SK-N-SH (cell line): ENCODE measurements at regions not wholly inside any gene's neighbourhood (a gene's known extent, or its start where the extent isn't known, plus 50 kb on each side); places are given as distances from the start of the nearest gene placed in this dataset.

Experiments used
- CTCF ChIA-PET: fragments of 300-600, 350-600 bp; formaldehyde crosslinking; extraction: SDS; loops from one replicate; lab custom pipeline; 2021; lab: Yijun Ruan, JAX
- POLR2A ChIA-PET: fragments of 350-600 bp; sonication (Branson Sonifier 250); formaldehyde crosslinking; extraction: SDS; loops from one replicate; lab custom pipeline; 2020; ENCODE audit warnings: antibody characterized with exemption, inconsistent platforms; lab: Yijun Ruan, JAX
- DNase-seq: peaks from one replicate; pipeline ENCODE4 v3.0.0; 2012
- H2AFZ ChIP-seq: fragments of 200-600 bp; sonication (generic); 2 replicates; pipeline ENCODE4 v1.8.1; 2016; ENCODE audit warnings: antibody characterized with exemption, mild to moderate bottlenecking, low read depth
- H3F3A ChIP-seq: fragments of 200-600 bp; sonication (generic); replicated peaks from 2 replicates; pipeline ENCODE3; 2016; ENCODE audit warnings: antibody characterized with exemption, mild to moderate bottlenecking; ENCODE audit not compliant: insufficient read depth
- H3K27ac ChIP-seq, 2 experiments: fragments of 200-500 bp in 1 of 2; fragments of 200-600 bp in 1 of 2; sonication (Bioruptor generic) in 1 of 2; sonication (generic), shearing (Covaris generic) in 1 of 2; 2 replicates each; pipeline versions ENCODE4 v1.5.1 to v1.6.1; 2014 to 2016; ENCODE audit warnings: low read depth in 2 of 2, inconsistent platforms in 1 of 2, low read length in 1 of 2, mild to moderate bottlenecking in 1 of 2, mixed read lengths in 1 of 2
- H3K27me3 ChIP-seq: fragments of 200-600 bp; sonication (generic), shearing (Covaris generic); 2 replicates; pipeline ENCODE4 v1.6.1; 2016; ENCODE audit warnings: mixed run types; ENCODE audit not compliant: insufficient read depth
- H3K36me3 ChIP-seq, 2 experiments: fragments of 200-500 bp in 1 of 2; fragments of 200-600 bp in 1 of 2; sonication (Bioruptor generic) in 1 of 2; sonication (generic) in 1 of 2; replicated peaks in 1 of 2; 2 replicates each; pipeline versions ENCODE3 to v1.5.1; 2014 to 2016; ENCODE audit warnings: low read length in 1 of 2, mild to moderate bottlenecking in 1 of 2; ENCODE audit not compliant: insufficient read depth in 2 of 2, control insufficient read depth in 1 of 2
- H3K4me1 ChIP-seq, 2 experiments: fragments of 200-500 bp in 1 of 2; fragments of 200-600 bp in 1 of 2; sonication (Bioruptor generic) in 1 of 2; sonication (generic), shearing (Covaris generic) in 1 of 2; 2 replicates each; pipeline versions ENCODE4 v1.5.1 to v1.6.1; 2014 to 2016; ENCODE audit warnings: low read depth in 1 of 2, low read length in 1 of 2, mixed run types in 1 of 2; ENCODE audit not compliant: insufficient read depth in 2 of 2, control insufficient read depth in 1 of 2
- H3K4me2 ChIP-seq: fragments of 200-600 bp; sonication (generic), shearing (Covaris generic); 2 replicates; pipeline ENCODE4 v1.6.1; 2017; ENCODE audit warnings: mixed run types
- H3K4me3 ChIP-seq, 2 experiments: fragments of 200-500 bp in 1 of 2; fragments of 200-600 bp in 1 of 2; sonication (Bioruptor generic) in 1 of 2; sonication (generic), shearing (Covaris generic) in 1 of 2; 2 replicates each; pipeline versions ENCODE4 v1.5.1 to v1.8.1; 2014 to 2016; ENCODE audit warnings: low read depth in 2 of 2, inconsistent platforms in 1 of 2, low read length in 1 of 2, mild to moderate bottlenecking in 1 of 2, mixed read lengths in 1 of 2, moderate library complexity in 1 of 2
- H3K79me2 ChIP-seq: fragments of 200-600 bp; sonication (generic); 2 replicates; pipeline ENCODE4 v1.8.1; 2017; ENCODE audit warnings: mild to moderate bottlenecking; ENCODE audit not compliant: insufficient read depth
- H3K9ac ChIP-seq: fragments of 200-600 bp; sonication (generic); 2 replicates; pipeline ENCODE4 v1.6.1; 2017; ENCODE audit warnings: mixed run types
- H3K9me2 ChIP-seq: fragments of 200-600 bp; sonication (generic); 2 replicates; pipeline ENCODE4 v1.6.1; 2017; ENCODE audit warnings: mixed run types
- H3K9me3 ChIP-seq: fragments of 200-600 bp; sonication (generic); 2 replicates; pipeline ENCODE4 v1.6.1; 2017; ENCODE audit warnings: mixed run types, mild to moderate bottlenecking, moderate library complexity
- H4K20me1 ChIP-seq: fragments of 200-600 bp; sonication (generic); 2 replicates; pipeline ENCODE4 v1.6.1; 2017; ENCODE audit warnings: mild to moderate bottlenecking, mixed run types; ENCODE audit not compliant: insufficient read depth
- CHD2 ChIP-seq: fragments of 150-350 bp; IDR thresholded peaks from 2 replicates; pipeline ENCODE4 v1.6.1; 2018; ENCODE audit warnings: low read length; ENCODE audit not compliant: partially characterized antibody
- EP300 ChIP-seq, 2 experiments: IDR thresholded peaks; 2 replicates each; pipeline versions ENCODE4 v1.4.0 to v1.6.1; 2012; ENCODE audit warnings: borderline replicate concordance in 1 of 2, low read depth in 1 of 2, low read length in 1 of 2
- FOXJ3 ChIP-seq: sonication (generic); formaldehyde crosslinking; IDR thresholded peaks from 2 replicates; pipeline ENCODE4 v1.5.1; 2020; ENCODE audit warnings: mild to moderate bottlenecking, missing genetic modification reagents
- FOXM1 ChIP-seq: IDR thresholded peaks from 2 replicates; pipeline ENCODE4 v1.4.0; 2012; ENCODE audit warnings: low read depth, mild to moderate bottlenecking
- GABPA ChIP-seq: IDR thresholded peaks from 2 replicates; pipeline ENCODE4 v1.4.0; 2012; ENCODE audit warnings: low read depth, mild to moderate bottlenecking
- GATA2 ChIP-seq: sonication (generic); formaldehyde crosslinking; IDR thresholded peaks from 2 replicates; pipeline ENCODE4 v1.5.0; 2020; ENCODE audit warnings: mild to moderate bottlenecking, missing genetic modification reagents
- IRF3 ChIP-seq: fragments of 150-350 bp; IDR thresholded peaks from 2 replicates; pipeline ENCODE4 v1.6.1; 2016; ENCODE audit warnings: mild to moderate bottlenecking, low read depth, low read length
- MAX ChIP-seq: IDR thresholded peaks from 2 replicates; pipeline ENCODE4 v1.4.0; 2012; ENCODE audit warnings: low read depth
- MEF2A ChIP-seq: IDR thresholded peaks from 2 replicates; pipeline ENCODE4 v1.4.0; 2012; ENCODE audit warnings: low read depth, borderline replicate concordance
- NFIC ChIP-seq: IDR thresholded peaks from 2 replicates; pipeline ENCODE4 v1.4.0; 2012; ENCODE audit warnings: borderline replicate concordance
- PBX3 ChIP-seq: IDR thresholded peaks from 2 replicates; pipeline ENCODE4; 2012
- POLR2AphosphoS5 ChIP-seq: IDR thresholded peaks from 2 replicates; pipeline ENCODE4 v1.6.1; 2012; ENCODE audit warnings: low read depth, low read length
- SIN3A ChIP-seq: IDR thresholded peaks from 2 replicates; pipeline ENCODE4 v1.6.1; 2012; ENCODE audit warnings: low read depth, mild to moderate bottlenecking, low read length, moderate library complexity, borderline replicate concordance
- TCF12 ChIP-seq: IDR thresholded peaks from 2 replicates; pipeline ENCODE4 v1.4.0; 2012
- USF1 ChIP-seq: IDR thresholded peaks from 2 replicates; pipeline ENCODE4 v1.4.0; 2012; ENCODE audit warnings: low read depth, borderline replicate concordance
- YY1 ChIP-seq: IDR thresholded peaks from 2 replicates; pipeline ENCODE4 v1.4.0; 2012; ENCODE audit warnings: low read depth, mild to moderate bottlenecking
- WGBS: methylation state at CpG from one replicate; pipeline ENCODE4 v1.1.6; 2017; ENCODE audit warnings: low lambda C conversion rate; 5-methylcytosine and 5-hydroxymethylcytosine counted together
- TF ChIP-seq, protein P1 (sequence below): IDR thresholded peaks from 2 replicates; pipeline ENCODE4 v1.6.1; 2012; ENCODE audit warnings: mild to moderate bottlenecking, low read depth, low read length, moderate library complexity

- TF ChIP-seq IRF3 = no peak
- no peak for TF ChIP-seq GATA2 (CRISPR knock-in tag)
- no peak for TF ChIP-seq FOXJ3 (CRISPR knock-in tag)
- TF ChIP-seq FOXM1 = no peak
- no peak for TF ChIP-seq MAX
- TF ChIP-seq TCF12 = no peak
- TF ChIP-seq NFIC = no peak
- no peak for TF ChIP-seq SIN3A
- TF ChIP-seq YY1 = no peak
- TF ChIP-seq PBX3 = no peak
- TF ChIP-seq GABPA = no peak
- TF ChIP-seq CHD2 = no peak
- TF ChIP-seq POLR2AphosphoS5 = no peak
- TF ChIP-seq MEF2A = no peak
- no peak for TF ChIP-seq USF1
- no peak for TF ChIP-seq EP300 (IDR thresholded peaks at IDR 0.05; ENCODE audit: borderline replicate concordance in 1 of 2, low read depth in 1 of 2, low read length in 1 of 2)
- TF ChIP-seq, protein P1, sequence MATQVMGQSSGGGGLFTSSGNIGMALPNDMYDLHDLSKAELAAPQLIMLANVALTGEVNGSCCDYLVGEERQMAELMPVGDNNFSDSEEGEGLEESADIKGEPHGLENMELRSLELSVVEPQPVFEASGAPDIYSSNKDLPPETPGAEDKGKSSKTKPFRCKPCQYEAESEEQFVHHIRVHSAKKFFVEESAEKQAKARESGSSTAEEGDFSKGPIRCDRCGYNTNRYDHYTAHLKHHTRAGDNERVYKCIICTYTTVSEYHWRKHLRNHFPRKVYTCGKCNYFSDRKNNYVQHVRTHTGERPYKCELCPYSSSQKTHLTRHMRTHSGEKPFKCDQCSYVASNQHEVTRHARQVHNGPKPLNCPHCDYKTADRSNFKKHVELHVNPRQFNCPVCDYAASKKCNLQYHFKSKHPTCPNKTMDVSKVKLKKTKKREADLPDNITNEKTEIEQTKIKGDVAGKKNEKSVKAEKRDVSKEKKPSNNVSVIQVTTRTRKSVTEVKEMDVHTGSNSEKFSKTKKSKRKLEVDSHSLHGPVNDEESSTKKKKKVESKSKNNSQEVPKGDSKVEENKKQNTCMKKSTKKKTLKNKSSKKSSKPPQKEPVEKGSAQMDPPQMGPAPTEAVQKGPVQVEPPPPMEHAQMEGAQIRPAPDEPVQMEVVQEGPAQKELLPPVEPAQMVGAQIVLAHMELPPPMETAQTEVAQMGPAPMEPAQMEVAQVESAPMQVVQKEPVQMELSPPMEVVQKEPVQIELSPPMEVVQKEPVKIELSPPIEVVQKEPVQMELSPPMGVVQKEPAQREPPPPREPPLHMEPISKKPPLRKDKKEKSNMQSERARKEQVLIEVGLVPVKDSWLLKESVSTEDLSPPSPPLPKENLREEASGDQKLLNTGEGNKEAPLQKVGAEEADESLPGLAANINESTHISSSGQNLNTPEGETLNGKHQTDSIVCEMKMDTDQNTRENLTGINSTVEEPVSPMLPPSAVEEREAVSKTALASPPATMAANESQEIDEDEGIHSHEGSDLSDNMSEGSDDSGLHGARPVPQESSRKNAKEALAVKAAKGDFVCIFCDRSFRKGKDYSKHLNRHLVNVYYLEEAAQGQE = no peak
- TF ChIP-seq, all 33 proteins: peak for 0
- ChIA-PET CTCF (no interaction called here), POLR2A (no interaction called here)
- DNase-seq = no peak
- H3K9me2 ChIP-seq = no peaks in the 10 kb centered on the region
- no peak overlapping the region for H2AFZ ChIP-seq
- H3K27me3 ChIP-seq = no peaks in the 10 kb centered on the region
- no peaks in the 10 kb centered on the region for H3K36me3 ChIP-seq
- WGBS = 7% methylated on average over 4 of the region's 4 CpGs
- H3K4me3 ChIP-seq = no peak overlapping the region
- no peak overlapping the region for H3K9ac ChIP-seq
- H3K27ac ChIP-seq = no peak overlapping the region
- H3K4me1 ChIP-seq = no peaks in the 10 kb centered on the region
- H3K4me2 ChIP-seq = no peak overlapping the region
- no peaks in the 10 kb centered on the region for H3K9me3 ChIP-seq
- H3K79me2 ChIP-seq = no peaks in the 10 kb centered on the region
- H3F3A ChIP-seq = no peaks in the 10 kb centered on the region
- H4K20me1 ChIP-seq = no peaks in the 10 kb centered on the region
These were observed 271.1 kb downstream of the DCAF12L2 start for GRCh38 chrX:125894947-125895346.
